ENCODE measurements at regions not wholly inside any gene's neighbourhood (a gene's known extent, or its start where the extent isn't known, plus 50 kb on each side); places are given as distances from the start of the nearest gene placed in this dataset.

GRCh38 chrX:14359727-14360126, 169.6 kb upstream of the GLRA2 start:
- H3K27ac ChIP-seq (ENCODE audit: low read depth, low read length): no peak overlapping the region
- H3K27me3 ChIP-seq (ENCODE audit: insufficient read depth, low read length, poor library complexity): no peaks in the 10 kb centered on the region
- no peaks in the 10 kb centered on the region for H3K4me1 ChIP-seq (ENCODE audit: control insufficient read depth, low read depth, low read length)
- H2BK5ac ChIP-seq (ENCODE audit: low read length): no peak overlapping the region
- no peak for DNase-seq
- no peaks in the 10 kb centered on the region for H3K79me1 ChIP-seq (ENCODE audit: low read length)
- no peaks in the 10 kb centered on the region for H3K36me3 ChIP-seq (ENCODE audit: control insufficient read depth, insufficient read depth, low read length)
- H3K4ac ChIP-seq (ENCODE audit: low read depth, low read length): no peak overlapping the region
- no peak overlapping the region for H3K4me2 ChIP-seq (ENCODE audit: low read length)
- no peaks in the 10 kb centered on the region for H3K79me2 ChIP-seq (ENCODE audit: control insufficient read depth, insufficient read depth, low read length)
- no CpG with 5 or more reads among the region's 1 CpG for WGBS (ENCODE audit: extremely low coverage, insufficient coverage, low lambda C conversion rate)
- H3K56ac ChIP-seq (ENCODE audit: low read length): no peak overlapping the region
- no peak overlapping the region for H3K23ac ChIP-seq (ENCODE audit: low read length)
- no peak overlapping the region for H4K5ac ChIP-seq (ENCODE audit: low read length)
- no peak overlapping the region for H3K4me3 ChIP-seq (ENCODE audit: low read length)
- no peak overlapping the region for H2AK5ac ChIP-seq (ENCODE audit: low read length)
- no peak overlapping the region for H3K9ac ChIP-seq (ENCODE audit: low read length)
- no peak overlapping the region for H4K8ac ChIP-seq (ENCODE audit: low read depth, low read length)
- H2BK120ac ChIP-seq (ENCODE audit: low read depth, low read length): no peak overlapping the region
- no peak overlapping the region for H2BK15ac ChIP-seq (replicated peaks; ENCODE audit: low read depth)
- H3K18ac ChIP-seq (ENCODE audit: low read length): no peak overlapping the region

GRCh38 chrX:14359316-14359715, 170.0 kb upstream of the GLRA2 start:
- no peaks in the 10 kb centered on the region for H3K36me3 ChIP-seq (ENCODE audit: control insufficient read depth, insufficient read depth, low read length)
- DNase-seq: no peak
- no peak overlapping the region for H3K56ac ChIP-seq (ENCODE audit: low read length)
- H4K8ac ChIP-seq (ENCODE audit: low read depth, low read length): no peak overlapping the region
- H3K18ac ChIP-seq (ENCODE audit: low read length): no peak overlapping the region
- no peak overlapping the region for H2BK120ac ChIP-seq (ENCODE audit: low read depth, low read length)
- no peak overlapping the region for H4K5ac ChIP-seq (ENCODE audit: low read length)
- no peaks in the 10 kb centered on the region for H3K4me1 ChIP-seq (ENCODE audit: control insufficient read depth, low read depth, low read length)
- H3K4me2 ChIP-seq (ENCODE audit: low read length): no peak overlapping the region
- H3K4me3 ChIP-seq (ENCODE audit: low read length): no peak overlapping the region
- no peaks in the 10 kb centered on the region for H3K79me2 ChIP-seq (ENCODE audit: control insufficient read depth, insufficient read depth, low read length)
- H2AK5ac ChIP-seq (ENCODE audit: low read length): no peak overlapping the region
- no peak overlapping the region for H3K4ac ChIP-seq (ENCODE audit: low read depth, low read length)
- no peaks in the 10 kb centered on the region for H3K27me3 ChIP-seq (ENCODE audit: insufficient read depth, low read length, poor library complexity)
- H3K79me1 ChIP-seq (ENCODE audit: low read length): no peaks in the 10 kb centered on the region
- H3K27ac ChIP-seq (ENCODE audit: low read depth, low read length): no peak overlapping the region
- H3K23ac ChIP-seq (ENCODE audit: low read length): no peak overlapping the region
- no CpG with 5 or more reads among the region's 2 CpGs for WGBS (ENCODE audit: extremely low coverage, insufficient coverage, low lambda C conversion rate)
- no peak overlapping the region for H2BK5ac ChIP-seq (ENCODE audit: low read length)
- no peak overlapping the region for H2BK15ac ChIP-seq (replicated peaks; ENCODE audit: low read depth)
- H3K9ac ChIP-seq (ENCODE audit: low read length): no peak overlapping the region

GRCh38 chrX:14357314-14357713, 172.0 kb upstream of the GLRA2 start:
- Histone ChIP-seq H4K5ac (ENCODE audit: low read length) (no peak overlapping the region), H3K9ac (ENCODE audit: low read length) (no peak overlapping the region), H3K79me2 (ENCODE audit: control insufficient read depth, insufficient read depth, low read length) (no peaks in the 10 kb centered on the region), H2BK15ac (replicated peaks; ENCODE audit: low read depth) (no peak overlapping the region), H3K4me1 (ENCODE audit: control insufficient read depth, low read depth, low read length) (no peaks in the 10 kb centered on the region), H2AK5ac (ENCODE audit: low read length) (no peak overlapping the region), H3K4ac (ENCODE audit: low read depth, low read length) (no peak overlapping the region), H2BK120ac (ENCODE audit: low read depth, low read length) (no peak overlapping the region), H2BK5ac (ENCODE audit: low read length) (no peak overlapping the region), H3K79me1 (ENCODE audit: low read length) (no peaks in the 10 kb centered on the region), H3K27me3 (ENCODE audit: insufficient read depth, low read length, poor library complexity) (no peaks in the 10 kb centered on the region), H4K8ac (ENCODE audit: low read depth, low read length) (no peak overlapping the region), H3K36me3 (ENCODE audit: control insufficient read depth, insufficient read depth, low read length) (no peaks in the 10 kb centered on the region), H3K56ac (ENCODE audit: low read length) (no peak overlapping the region), H3K4me3 (ENCODE audit: low read length) (no peak overlapping the region), H3K4me2 (ENCODE audit: low read length) (no peak overlapping the region), H3K23ac (ENCODE audit: low read length) (no peak overlapping the region), H3K27ac (ENCODE audit: low read depth, low read length) (no peak overlapping the region), H3K18ac (ENCODE audit: low read length) (no peak overlapping the region)
- DNase-seq: no peak

- Histone ChIP-seq H3K4me1 (ENCODE audit: control insufficient read depth, low read depth, low read length) (no peaks in the 10 kb centered on the region), H4K5ac (ENCODE audit: low read length) (no peak overlapping the region), H2BK5ac (ENCODE audit: low read length) (no peak overlapping the region), H3K36me3 (ENCODE audit: control insufficient read depth, insufficient read depth, low read length) (no peaks in the 10 kb centered on the region), H3K27me3 (ENCODE audit: insufficient read depth, low read length, poor library complexity) (no peaks in the 10 kb centered on the region), H3K27ac (ENCODE audit: low read depth, low read length) (no peak overlapping the region), H3K56ac (ENCODE audit: low read length) (no peak overlapping the region), H2BK120ac (ENCODE audit: low read depth, low read length) (no peak overlapping the region), H3K9ac (ENCODE audit: low read length) (no peak overlapping the region), H3K79me2 (ENCODE audit: control insufficient read depth, insufficient read depth, low read length) (no peaks in the 10 kb centered on the region), H4K8ac (ENCODE audit: low read depth, low read length) (no peak overlapping the region), H3K79me1 (ENCODE audit: low read length) (no peaks in the 10 kb centered on the region), H2AK5ac (ENCODE audit: low read length) (no peak overlapping the region), H3K4me3 (ENCODE audit: low read length) (no peak overlapping the region), H3K4ac (ENCODE audit: low read depth, low read length) (no peak overlapping the region), H2BK15ac (replicated peaks; ENCODE audit: low read depth) (no peak overlapping the region), H3K4me2 (ENCODE audit: low read length) (no peak overlapping the region), H3K18ac (ENCODE audit: low read length) (no peak overlapping the region), H3K23ac (ENCODE audit: low read length) (no peak overlapping the region)
- no CpG with 5 or more reads among the region's 1 CpG for WGBS (ENCODE audit: extremely low coverage, insufficient coverage, low lambda C conversion rate)
- no peak for DNase-seq
Measured at GRCh38 chrX:14356401-14356800, 172.9 kb upstream of the GLRA2 start.

- H2BK15ac ChIP-seq (replicated peaks; ENCODE audit: low read depth): no peak overlapping the region
- no peak overlapping the region for H3K18ac ChIP-seq (ENCODE audit: low read length)
- DNase-seq: no peak
- H3K4me3 ChIP-seq (ENCODE audit: low read length): no peak overlapping the region
- no peak overlapping the region for H2BK5ac ChIP-seq (ENCODE audit: low read length)
- no peak overlapping the region for H3K9ac ChIP-seq (ENCODE audit: low read length)
- no peak overlapping the region for H3K4ac ChIP-seq (ENCODE audit: low read depth, low read length)
- H3K4me1 ChIP-seq (ENCODE audit: control insufficient read depth, low read depth, low read length): no peaks in the 10 kb centered on the region
- H2BK120ac ChIP-seq (ENCODE audit: low read depth, low read length): no peak overlapping the region
- H4K5ac ChIP-seq (ENCODE audit: low read length): no peak overlapping the region
- no peaks in the 10 kb centered on the region for H3K79me2 ChIP-seq (ENCODE audit: control insufficient read depth, insufficient read depth, low read length)
- no peaks in the 10 kb centered on the region for H3K79me1 ChIP-seq (ENCODE audit: low read length)
- no peaks in the 10 kb centered on the region for H3K36me3 ChIP-seq (ENCODE audit: control insufficient read depth, insufficient read depth, low read length)
- H3K4me2 ChIP-seq (ENCODE audit: low read length): no peak overlapping the region
- no peaks in the 10 kb centered on the region for H3K27me3 ChIP-seq (ENCODE audit: insufficient read depth, low read length, poor library complexity)
- H3K56ac ChIP-seq (ENCODE audit: low read length): no peak overlapping the region
- H2AK5ac ChIP-seq (ENCODE audit: low read length): no peak overlapping the region
- H3K23ac ChIP-seq (ENCODE audit: low read length): no peak overlapping the region
- no peak overlapping the region for H3K27ac ChIP-seq (ENCODE audit: low read depth, low read length)
- no peak overlapping the region for H4K8ac ChIP-seq (ENCODE audit: low read depth, low read length)
Measured at GRCh38 chrX:14355556-14355955, 173.8 kb upstream of the GLRA2 start.

- Histone ChIP-seq H3K9ac (ENCODE audit: low read length) (no peak overlapping the region), H3K79me1 (ENCODE audit: low read length) (no peaks in the 10 kb centered on the region), H4K5ac (ENCODE audit: low read length) (no peak overlapping the region), H3K36me3 (ENCODE audit: control insufficient read depth, insufficient read depth, low read length) (no peaks in the 10 kb centered on the region), H3K18ac (ENCODE audit: low read length) (no peak overlapping the region), H3K4me3 (ENCODE audit: low read length) (no peak overlapping the region), H3K27ac (ENCODE audit: low read depth, low read length) (no peak overlapping the region), H3K23ac (ENCODE audit: low read length) (no peak overlapping the region), H3K4ac (ENCODE audit: low read depth, low read length) (no peak overlapping the region), H3K56ac (ENCODE audit: low read length) (no peak overlapping the region), H3K27me3 (ENCODE audit: insufficient read depth, low read length, poor library complexity) (no peaks in the 10 kb centered on the region), H4K8ac (ENCODE audit: low read depth, low read length) (no peak overlapping the region), H2BK120ac (ENCODE audit: low read depth, low read length) (no peak overlapping the region), H3K4me1 (ENCODE audit: control insufficient read depth, low read depth, low read length) (no peaks in the 10 kb centered on the region), H2AK5ac (ENCODE audit: low read length) (no peak overlapping the region), H2BK5ac (ENCODE audit: low read length) (no peak overlapping the region), H2BK15ac (replicated peaks; ENCODE audit: low read depth) (no peak overlapping the region), H3K4me2 (ENCODE audit: low read length) (no peak overlapping the region), H3K79me2 (ENCODE audit: control insufficient read depth, insufficient read depth, low read length) (no peaks in the 10 kb centered on the region)
- DNase-seq: no peak
- WGBS (ENCODE audit: extremely low coverage, insufficient coverage, low lambda C conversion rate): no CpG with 5 or more reads among the region's 3 CpGs
Measured at GRCh38 chrX:14354521-14354920, 174.8 kb upstream of the GLRA2 start.
